COLO668 (cell line): ENCODE measurements at regions not wholly inside any gene's neighbourhood (a gene's known extent, or its start where the extent isn't known, plus 50 kb on each side); places are given as distances from the start of the nearest gene placed in this dataset.
"Not testable (repeated sequence)": the region's sequence is repeated elsewhere in the genome, so short reads cannot be mapped to it uniquely, and the experiment has no call there.

Experiments
- DNase-seq: peaks from one replicate; lab custom pipeline; 2025; ENCODE audit not compliant: unreplicated experiment; lab: John Stamatoyannopoulos, UW

DNA sequence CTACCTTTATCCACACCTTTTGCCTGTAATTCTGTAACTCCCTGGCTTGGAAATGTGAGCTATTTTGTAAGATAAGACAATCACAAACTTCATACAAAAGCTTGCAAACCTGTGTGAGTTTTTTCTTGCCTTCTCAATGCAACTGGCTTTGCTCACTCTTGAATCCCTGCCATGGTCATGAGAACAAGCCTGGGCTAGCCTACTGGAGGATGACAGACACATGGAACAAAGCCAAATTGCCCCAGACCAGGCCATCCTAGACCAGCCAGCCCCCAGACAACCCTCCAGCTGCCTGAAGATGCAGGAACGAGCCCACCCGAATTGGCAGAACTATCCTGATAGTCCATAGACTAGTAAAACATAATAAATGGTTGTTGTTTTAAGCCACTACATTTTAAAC, 466.6 kb upstream of the ERCC4 start:
- no peak for DNase-seq

DNA sequence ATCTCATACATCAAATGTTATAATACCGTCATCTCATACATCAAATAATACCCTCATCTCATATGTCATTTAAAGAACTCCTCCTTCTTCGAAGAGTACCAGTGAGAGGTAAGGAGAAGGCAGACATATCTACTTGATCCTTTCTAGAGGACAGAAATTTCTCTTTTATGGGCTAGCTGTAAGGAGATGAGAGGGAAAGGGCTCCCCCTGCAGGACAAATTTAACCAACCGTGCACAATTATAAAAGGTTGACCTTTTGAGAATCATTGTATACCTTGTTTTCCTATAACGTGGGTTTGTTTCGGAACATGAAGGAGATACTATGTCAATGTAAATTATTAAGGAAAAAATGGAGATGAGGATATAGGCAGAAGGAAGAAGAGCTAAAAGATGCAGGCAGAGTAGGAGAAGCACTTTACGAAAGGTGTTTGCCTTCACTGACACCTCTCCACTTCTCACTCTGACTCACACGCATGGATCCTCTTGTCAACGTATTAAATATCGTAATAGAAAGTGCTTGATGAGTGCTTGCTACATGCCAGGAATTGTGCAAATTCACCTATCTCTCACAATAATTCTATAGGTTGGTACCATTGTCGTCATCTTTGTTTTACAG, 465.9 kb upstream of the ERCC4 start:
- DNase-seq = peak; percentile 8

- no peak for DNase-seq
These were observed 456.3 kb upstream of the ERCC4 start for GRCh38 chr16:13463619-13464018.

DNA sequence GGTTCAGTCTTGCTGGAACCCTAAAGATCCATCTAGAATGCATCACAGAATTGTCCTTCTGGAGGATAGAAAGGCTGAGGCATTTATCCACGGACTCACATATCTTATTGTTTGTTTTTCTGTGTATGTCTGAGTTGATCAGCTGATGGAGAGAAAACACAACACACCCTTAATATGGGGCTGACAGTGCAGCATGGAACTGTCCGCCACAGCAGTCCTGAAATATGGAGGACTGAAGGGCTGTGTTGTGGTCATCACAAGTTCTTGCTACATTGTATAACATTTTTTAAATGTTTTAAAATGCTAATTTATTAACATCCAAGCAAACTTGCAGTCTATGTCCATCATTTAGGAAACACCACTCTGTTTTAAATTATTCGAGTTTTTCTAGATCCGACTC, 448.9 kb upstream of the ERCC4 start:
- no peak for DNase-seq

- no peak for DNase-seq
These were observed 441.0 kb upstream of the ERCC4 start for GRCh38 chr16:13478991-13479390.

DNA sequence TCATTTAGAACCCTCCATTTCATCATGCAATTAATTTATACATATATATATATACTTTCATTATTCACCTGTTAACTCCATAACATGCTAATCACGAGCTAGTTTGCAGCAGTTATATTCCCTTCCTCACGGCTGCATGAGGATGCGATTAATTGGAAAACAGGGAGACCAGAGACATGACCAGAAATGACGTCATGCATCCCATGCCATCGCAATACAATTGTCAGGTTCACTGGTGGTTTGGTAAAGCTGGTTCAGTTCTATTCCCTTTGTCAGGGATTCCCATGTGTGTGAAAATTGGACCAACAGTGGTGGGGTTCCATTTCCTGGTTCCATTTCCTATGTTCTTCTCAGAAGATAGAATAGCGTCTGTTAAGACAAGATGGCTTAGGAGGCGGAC, 440.4 kb upstream of the ERCC4 start:
- no peak for DNase-seq

GRCh38 chr16:13480801-13481200, 439.2 kb upstream of the ERCC4 start:
- no peak for DNase-seq

GRCh38 chr16:13483121-13483520, 436.8 kb upstream of the ERCC4 start:
- DNase-seq = no peak

DNA sequence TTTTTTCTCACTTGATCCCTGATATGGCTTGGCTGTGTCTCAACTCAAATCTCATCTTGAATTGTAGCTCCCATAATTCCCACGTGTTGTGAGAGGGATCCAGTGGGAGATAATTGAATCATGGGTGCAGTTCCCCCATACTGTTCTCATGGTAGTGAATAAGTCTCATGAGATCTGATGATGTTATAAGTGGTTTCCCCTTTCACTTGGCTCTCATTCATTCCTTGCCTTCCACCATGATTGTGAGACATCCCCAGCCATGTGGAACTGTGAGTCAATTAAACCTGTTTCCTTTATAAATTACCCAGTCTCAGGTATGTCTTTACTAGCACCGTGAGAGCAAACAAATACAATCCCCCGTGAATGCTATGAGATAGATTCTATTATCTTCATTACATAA, 430.5 kb upstream of the ERCC4 start:
- DNase-seq = not testable (repeated sequence)

GRCh38 chr16:13492046-13492445, 427.9 kb upstream of the ERCC4 start:
- DNase-seq = no peak

GRCh38 chr16:13503960-13504635, 415.9 kb upstream of the ERCC4 start:
- no peak for DNase-seq

GRCh38 chr16:13507530-13507929, 412.4 kb upstream of the ERCC4 start:
- DNase-seq = no peak

DNA sequence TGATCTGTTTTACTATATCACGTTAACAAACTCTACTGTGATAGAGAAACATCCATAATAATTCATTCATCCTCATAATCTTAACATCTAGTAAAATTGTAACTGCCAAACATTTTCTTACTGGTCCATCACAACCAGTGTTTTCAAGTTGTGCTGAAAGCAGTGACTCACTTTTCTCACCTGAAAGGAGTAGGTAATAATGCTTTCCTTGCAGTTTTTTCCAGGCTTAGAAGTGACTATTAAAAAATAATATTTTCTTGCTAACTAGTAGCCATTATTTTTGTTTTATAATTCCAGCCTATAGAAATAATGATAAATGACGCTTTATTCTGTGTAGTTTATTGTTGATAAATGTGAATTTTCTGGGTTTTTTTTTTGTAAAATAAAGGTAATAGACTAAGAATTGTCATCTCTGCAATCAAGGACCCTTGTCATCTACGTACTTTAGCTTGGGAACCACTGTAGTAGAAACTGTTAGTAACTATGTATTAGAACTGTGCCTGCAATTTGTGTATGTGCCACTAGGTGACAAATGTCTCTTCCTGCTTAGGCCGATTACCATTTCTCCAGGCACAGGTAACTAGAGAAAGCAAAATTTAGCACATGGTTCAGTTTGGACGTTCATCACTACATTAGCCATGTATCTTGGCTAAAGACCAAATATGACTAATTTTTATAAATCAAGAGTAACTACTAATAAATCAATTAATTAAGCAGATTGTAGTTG, 409.4 kb upstream of the ERCC4 start:
- DNase-seq = no peak

- DNase-seq = no peak
These were observed 402.1 kb upstream of the ERCC4 start for GRCh38 chr16:13517841-13518240.

GRCh38 chr16:13519871-13520270, 400.1 kb upstream of the ERCC4 start:
- no peak for DNase-seq

DNA sequence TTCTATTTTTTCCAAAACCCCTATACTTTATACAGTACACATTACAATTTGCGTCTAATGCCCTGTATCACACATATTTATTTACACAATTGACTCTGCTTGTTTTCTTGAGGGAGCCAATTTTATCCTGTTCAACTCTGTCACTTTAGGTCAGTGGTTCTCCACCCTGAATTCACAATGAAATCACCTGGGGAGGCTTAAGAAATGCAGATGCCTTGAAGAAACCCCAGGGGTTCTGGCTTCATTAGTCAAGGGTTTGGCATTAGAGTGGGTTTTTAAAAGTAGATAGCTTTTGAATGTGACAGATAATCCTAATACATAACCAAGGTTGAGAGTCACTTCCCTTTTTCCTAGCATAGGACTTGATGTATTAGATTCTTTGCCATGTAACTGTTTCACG, 398.6 kb upstream of the ERCC4 start:
- DNase-seq = no peak

DNA sequence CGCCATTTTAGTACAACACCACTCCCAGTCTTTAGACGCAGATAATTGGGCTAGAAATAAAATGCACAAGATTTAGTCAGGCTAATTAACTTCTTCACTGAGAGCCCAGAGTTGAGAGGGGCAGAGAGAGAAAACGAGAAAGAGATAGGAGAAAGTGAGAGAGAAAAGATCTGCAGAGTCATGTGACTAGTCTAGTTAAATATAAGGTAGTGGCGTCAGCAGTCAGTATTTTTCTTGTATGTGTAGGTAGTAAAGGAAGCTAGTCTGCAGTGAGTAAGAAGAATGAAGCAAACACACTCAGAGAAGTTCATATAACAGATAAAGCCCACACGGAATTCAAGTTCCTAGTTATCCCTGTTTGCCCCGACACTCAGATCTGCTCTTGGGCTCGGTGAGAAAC, 392.6 kb upstream of the ERCC4 start:
- DNase-seq = no peak

DNA sequence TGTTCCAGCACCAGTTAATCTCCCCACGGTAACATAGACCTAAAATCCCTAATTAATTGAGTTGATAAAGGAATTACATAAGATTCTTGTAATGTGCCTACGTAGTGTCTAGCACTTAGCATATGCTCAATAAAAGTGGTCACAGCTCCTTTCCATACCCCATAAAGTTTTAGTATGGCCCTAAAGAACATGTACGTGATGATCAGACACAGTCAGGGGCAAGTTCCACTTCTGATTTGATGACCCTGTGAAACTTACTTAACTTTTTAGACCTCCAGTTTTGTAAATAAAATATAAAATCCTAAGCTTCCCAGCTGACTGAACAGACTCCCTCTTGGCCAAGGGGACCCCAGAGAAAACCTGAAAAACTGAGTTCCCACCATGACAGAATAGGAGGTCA, 391.3 kb upstream of the ERCC4 start:
- no peak for DNase-seq

GRCh38 chr16:13529193-13529982, 390.6 kb upstream of the ERCC4 start:
- no peak for DNase-seq

DNA sequence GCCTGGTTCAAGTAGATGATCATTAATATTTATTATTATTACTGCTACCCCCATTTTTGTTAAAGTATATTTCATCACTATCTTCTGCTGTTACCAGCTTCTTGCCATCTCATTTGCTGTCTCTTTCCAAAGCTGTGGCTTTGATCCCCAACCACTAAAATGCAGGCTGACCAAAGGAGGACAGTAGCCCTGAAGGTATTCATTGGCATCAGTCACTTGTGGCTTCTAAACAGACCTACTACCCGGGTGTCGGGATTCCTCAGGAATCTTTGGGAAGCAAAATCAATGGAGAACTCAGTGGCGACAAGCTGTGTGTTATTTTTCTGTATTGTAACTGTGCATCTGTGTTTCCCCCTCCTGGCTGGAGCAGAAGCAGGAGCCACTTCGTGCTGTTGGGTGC, 379.2 kb upstream of the ERCC4 start:
- no peak for DNase-seq

GRCh38 chr16:13542284-13542683, 377.7 kb upstream of the ERCC4 start:
- DNase-seq = no peak

GRCh38 chr16:13543850-13544249, 376.1 kb upstream of the ERCC4 start:
- DNase-seq = no peak
